NB4 (cell line): ENCODE measurements at regions not wholly inside any gene's neighbourhood (a gene's known extent, or its start where the extent isn't known, plus 50 kb on each side); places are given as distances from the start of the nearest gene placed in this dataset.
"Not testable (repeated sequence)": the region's sequence is repeated elsewhere in the genome, so short reads cannot be mapped to it uniquely, and the experiment has no call there.

Experiments used
- DNase-seq: peaks from one replicate; pipeline ENCODE4 v3.0.0; 2010; ENCODE audit warnings: low read depth
- H3K4me3 ChIP-seq: one replicate; pipeline ENCODE4 v1.5.1; 2011; ENCODE audit warnings: mild to moderate bottlenecking, low read depth, low read length, moderate library complexity
- CTCF ChIP-seq: IDR thresholded peaks from one replicate; pipeline ENCODE4 v1.5.1; 2012; ENCODE audit warnings: low read depth, low read length
- MAX ChIP-seq: IDR thresholded peaks from 2 replicates; pipeline ENCODE4 v1.6.1; 2011; ENCODE audit warnings: low read depth, low read length
- MYC ChIP-seq: IDR thresholded peaks from 2 replicates; pipeline ENCODE4 v1.6.1; 2011; ENCODE audit warnings: low read depth, low read length
- POLR2A ChIP-seq: IDR thresholded peaks from 2 replicates; pipeline ENCODE4 v1.6.1; 2011; ENCODE audit warnings: mild to moderate bottlenecking; ENCODE audit not compliant: insufficient read length; ENCODE audit errors: extremely low read depth

- H3K4me3 ChIP-seq: no peak overlapping the region
- no peak for TF ChIP-seq POLR2A
- TF ChIP-seq MAX: no peak
- no peak for TF ChIP-seq CTCF
- no peak for TF ChIP-seq MYC
- DNase-seq: no peak
These were observed 191.8 kb downstream of the ESM1 start for GRCh38 chr5:54793468-54794134.

- H3K4me3 ChIP-seq: no peak overlapping the region
- no peak for TF ChIP-seq POLR2A
- DNase-seq: no peak
These were observed 192.6 kb downstream of the ESM1 start for GRCh38 chr5:54792611-54793404.

GRCh38 chr5:54787910-54788309 is 197.5 kb downstream of the ESM1 start:
- DNase-seq, H3K4me3 ChIP-seq: not testable (repeated sequence)

- no peak for TF ChIP-seq POLR2A
- no peak for TF ChIP-seq MYC
- TF ChIP-seq MAX: no peak
- TF ChIP-seq CTCF: no peak
- no peak for DNase-seq
- H3K4me3 ChIP-seq: no peak overlapping the region
These were observed 199.4 kb downstream of the ESM1 start for GRCh38 chr5:54785729-54786591.

- DNase-seq: no peak
- no peak for TF ChIP-seq MYC
- no peak for TF ChIP-seq CTCF
- no peak overlapping the region for H3K4me3 ChIP-seq
These were observed 206.6 kb downstream of the ESM1 start for GRCh38 chr5:54778783-54779182.

GRCh38 chr5:54775645-54776044 is 209.7 kb downstream of the ESM1 start:
- H3K4me3 ChIP-seq: no peak overlapping the region
- DNase-seq: no peak
- TF ChIP-seq POLR2A (no peak), MAX (no peak), MYC (no peak), CTCF (no peak)
